OCI-LY7 (cell line): ENCODE measurements at regions not wholly inside any gene's neighbourhood (a gene's known extent, or its start where the extent isn't known, plus 50 kb on each side); places are given as distances from the start of the nearest gene placed in this dataset.

Source experiments
- EZH2phosphoT487 ChIP-seq: fragments of 200-600 bp; sonication (generic); IDR thresholded peaks from 2 replicates; pipeline ENCODE4 v1.6.1; 2018; ENCODE audit warnings: low read depth, borderline replicate concordance, mild to moderate bottlenecking, mixed run types, antibody characterized with exemption, low read length, moderate library complexity, mixed read lengths
- TF ChIP-seq, protein P1 (sequence below): fragments of 200-600 bp; sonication (generic); conservative IDR thresholded peaks from 2 replicates; pipeline ENCODE4 v1.5.1; 2014; ENCODE audit warnings: mild to moderate bottlenecking, antibody characterized with exemption, low read length, moderate library complexity, mixed read lengths

DNA sequence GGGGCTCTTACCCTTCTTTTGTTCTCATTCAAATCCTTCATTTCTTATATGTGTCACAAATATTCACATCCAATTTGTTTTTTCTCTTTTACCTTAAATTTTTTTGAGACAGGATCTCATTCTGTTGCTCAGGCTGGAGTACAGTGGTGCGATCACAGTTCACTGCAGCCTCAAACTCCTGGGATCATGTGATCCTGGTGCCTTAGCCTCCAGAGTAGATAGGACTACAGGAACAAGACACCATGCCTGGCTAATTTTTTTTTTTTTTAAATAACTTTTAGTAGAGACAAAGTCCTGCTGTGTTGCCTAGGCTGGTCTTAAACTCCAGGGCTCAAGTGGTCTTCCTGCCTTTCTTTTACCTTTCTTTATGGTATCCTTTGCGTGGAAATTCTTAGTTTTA lies 66.5 kb downstream of the POLR2M start:
- TF ChIP-seq, protein P1, sequence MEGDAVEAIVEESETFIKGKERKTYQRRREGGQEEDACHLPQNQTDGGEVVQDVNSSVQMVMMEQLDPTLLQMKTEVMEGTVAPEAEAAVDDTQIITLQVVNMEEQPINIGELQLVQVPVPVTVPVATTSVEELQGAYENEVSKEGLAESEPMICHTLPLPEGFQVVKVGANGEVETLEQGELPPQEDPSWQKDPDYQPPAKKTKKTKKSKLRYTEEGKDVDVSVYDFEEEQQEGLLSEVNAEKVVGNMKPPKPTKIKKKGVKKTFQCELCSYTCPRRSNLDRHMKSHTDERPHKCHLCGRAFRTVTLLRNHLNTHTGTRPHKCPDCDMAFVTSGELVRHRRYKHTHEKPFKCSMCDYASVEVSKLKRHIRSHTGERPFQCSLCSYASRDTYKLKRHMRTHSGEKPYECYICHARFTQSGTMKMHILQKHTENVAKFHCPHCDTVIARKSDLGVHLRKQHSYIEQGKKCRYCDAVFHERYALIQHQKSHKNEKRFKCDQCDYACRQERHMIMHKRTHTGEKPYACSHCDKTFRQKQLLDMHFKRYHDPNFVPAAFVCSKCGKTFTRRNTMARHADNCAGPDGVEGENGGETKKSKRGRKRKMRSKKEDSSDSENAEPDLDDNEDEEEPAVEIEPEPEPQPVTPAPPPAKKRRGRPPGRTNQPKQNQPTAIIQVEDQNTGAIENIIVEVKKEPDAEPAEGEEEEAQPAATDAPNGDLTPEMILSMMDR: no peak
- TF ChIP-seq EZH2phosphoT487: no peak
